ENCODE measurements at regions not wholly inside any gene's neighbourhood (a gene's known extent, or its start where the extent isn't known, plus 50 kb on each side); places are given as distances from the start of the nearest gene placed in this dataset.

DNA sequence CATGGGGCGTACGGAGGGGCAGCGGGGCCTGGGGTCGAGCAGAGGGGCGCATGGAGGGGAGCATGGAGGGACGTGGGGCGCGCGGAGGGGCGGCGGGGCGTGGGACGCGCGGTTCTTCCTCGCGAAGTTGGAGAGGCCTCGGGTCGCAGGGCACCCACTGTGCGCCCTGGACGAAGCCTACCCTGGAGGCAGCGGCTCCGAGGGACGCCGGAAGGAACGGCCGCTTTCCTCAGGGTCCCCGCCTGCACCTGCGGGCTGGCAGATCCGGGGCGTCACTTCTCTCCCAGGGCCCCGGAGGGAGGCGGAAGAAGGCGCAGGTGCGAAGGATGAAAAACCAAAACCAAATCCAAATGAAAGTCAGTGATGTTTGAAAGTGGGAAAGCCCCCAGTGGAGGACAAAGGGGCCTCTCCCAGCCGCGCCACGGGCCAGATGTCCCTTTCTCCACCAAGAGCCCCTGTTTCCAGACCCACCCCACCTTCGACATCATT, 142.1 kb upstream of the PDE10A start:
- TF ChIP-seq, protein P1, sequence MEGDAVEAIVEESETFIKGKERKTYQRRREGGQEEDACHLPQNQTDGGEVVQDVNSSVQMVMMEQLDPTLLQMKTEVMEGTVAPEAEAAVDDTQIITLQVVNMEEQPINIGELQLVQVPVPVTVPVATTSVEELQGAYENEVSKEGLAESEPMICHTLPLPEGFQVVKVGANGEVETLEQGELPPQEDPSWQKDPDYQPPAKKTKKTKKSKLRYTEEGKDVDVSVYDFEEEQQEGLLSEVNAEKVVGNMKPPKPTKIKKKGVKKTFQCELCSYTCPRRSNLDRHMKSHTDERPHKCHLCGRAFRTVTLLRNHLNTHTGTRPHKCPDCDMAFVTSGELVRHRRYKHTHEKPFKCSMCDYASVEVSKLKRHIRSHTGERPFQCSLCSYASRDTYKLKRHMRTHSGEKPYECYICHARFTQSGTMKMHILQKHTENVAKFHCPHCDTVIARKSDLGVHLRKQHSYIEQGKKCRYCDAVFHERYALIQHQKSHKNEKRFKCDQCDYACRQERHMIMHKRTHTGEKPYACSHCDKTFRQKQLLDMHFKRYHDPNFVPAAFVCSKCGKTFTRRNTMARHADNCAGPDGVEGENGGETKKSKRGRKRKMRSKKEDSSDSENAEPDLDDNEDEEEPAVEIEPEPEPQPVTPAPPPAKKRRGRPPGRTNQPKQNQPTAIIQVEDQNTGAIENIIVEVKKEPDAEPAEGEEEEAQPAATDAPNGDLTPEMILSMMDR (IDR thresholded peaks at IDR 0.05; ENCODE audit: low read depth, low read length) = no peak
- no peak for DNase-seq (ENCODE audit: extremely low read depth, low read depth)

- DNase-seq (ENCODE audit: extremely low read depth, low read depth) = no peak
- TF ChIP-seq, protein P1 (IDR thresholded peaks at IDR 0.05; ENCODE audit: low read depth, low read length) = no peak
Measured at GRCh38 chr6:165804331-165805066, 141.5 kb upstream of the PDE10A start.

GRCh38 chr6:165800337-165800736, 137.3 kb upstream of the PDE10A start:
- no peak for DNase-seq (ENCODE audit: extremely low read depth, low read depth)
- TF ChIP-seq, protein P1 (IDR thresholded peaks at IDR 0.05; ENCODE audit: low read depth, low read length) = no peak

- no peak for DNase-seq (ENCODE audit: extremely low read depth, low read depth)
- TF ChIP-seq, protein P1 (IDR thresholded peaks at IDR 0.05; ENCODE audit: low read depth, low read length) = no peak
Measured at GRCh38 chr6:165799391-165800153, 136.5 kb upstream of the PDE10A start.

- TF ChIP-seq, protein P1 (IDR thresholded peaks at IDR 0.05; ENCODE audit: low read depth, low read length) = no peak
- DNase-seq (ENCODE audit: extremely low read depth, low read depth) = no peak
Measured at GRCh38 chr6:165798991-165799390, 135.9 kb upstream of the PDE10A start.

DNA sequence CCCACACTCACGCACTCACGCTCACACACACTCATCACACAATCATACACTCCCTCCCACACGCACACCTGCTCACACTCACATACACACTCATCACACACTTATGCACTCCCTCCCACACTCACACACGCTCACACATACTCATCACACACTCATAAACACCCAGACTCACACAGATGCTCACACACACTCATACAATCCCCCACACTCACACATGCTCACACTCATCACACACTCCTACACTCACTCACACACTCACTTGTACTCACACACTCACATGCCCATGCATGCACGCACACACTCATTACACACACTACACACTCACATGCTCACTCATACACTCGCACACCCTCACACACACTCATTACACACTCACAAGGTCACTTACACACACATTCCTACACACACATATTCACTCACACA, 131.1 kb upstream of the PDE10A start:
- no peak for DNase-seq (ENCODE audit: extremely low read depth, low read depth)
- TF ChIP-seq, protein P1 (IDR thresholded peaks at IDR 0.05; ENCODE audit: low read depth, low read length) = no peak

DNA sequence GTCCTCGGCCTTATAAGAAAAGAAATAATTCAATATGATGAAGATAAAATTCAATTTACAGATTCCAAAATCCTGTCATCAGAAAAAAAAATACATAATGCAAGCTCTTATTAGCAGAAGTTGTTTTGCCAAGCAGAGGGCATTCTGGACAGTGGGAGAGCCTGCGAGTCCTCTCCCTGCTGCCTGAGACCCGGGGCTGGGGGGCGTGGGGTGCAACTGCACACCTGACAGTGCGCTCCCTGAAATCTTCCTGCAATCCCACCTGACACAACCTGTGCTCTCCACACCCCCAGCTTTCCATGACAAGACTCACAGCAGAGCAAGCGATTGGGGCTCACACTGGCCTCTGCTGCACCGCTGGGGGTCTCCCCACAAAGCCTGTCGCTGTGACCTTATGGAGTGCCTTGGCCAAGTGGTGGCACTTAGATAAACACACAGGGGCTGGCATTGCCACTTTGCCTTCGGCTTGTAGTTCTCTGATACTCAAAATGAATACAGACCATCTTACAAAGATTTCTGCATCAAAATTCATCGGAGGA, 130.3 kb upstream of the PDE10A start:
- no peak for DNase-seq (ENCODE audit: extremely low read depth, low read depth)

More for the DNA sequence above, 130.3 kb upstream of the PDE10A start:
- TF ChIP-seq, protein P1 (IDR thresholded peaks at IDR 0.05; ENCODE audit: low read depth, low read length) = no peak
